C4-2B (cell line): ENCODE measurements at regions not wholly inside any gene's neighbourhood (a gene's known extent, or its start where the extent isn't known, plus 50 kb on each side); places are given as distances from the start of the nearest gene placed in this dataset.

ENCODE experiments used
- CTCF ChIP-seq: fragments of 450-650 bp; conservative IDR thresholded peaks from 2 replicates; pipeline ENCODE4 v1.5.1; 2017; ENCODE audit warnings: mild to moderate bottlenecking
- ZFX ChIP-seq: fragments of 450-650 bp; IDR thresholded peaks from 2 replicates; pipeline ENCODE4 v1.6.1; 2017

- TF ChIP-seq CTCF (no peak), ZFX (no peak)
These were observed 359.2 kb upstream of the ZNF462 start for GRCh38 chr9:106503759-106504158.
